GM21737 (cell line): ENCODE measurements at regions not wholly inside any gene's neighbourhood (a gene's known extent, or its start where the extent isn't known, plus 50 kb on each side); places are given as distances from the start of the nearest gene placed in this dataset.
"Not testable (repeated sequence)": the region's sequence is repeated elsewhere in the genome, so short reads cannot be mapped to it uniquely, and the experiment has no call there.

ENCODE experiments used
- ATAC-seq: cut with Tn5 transposase; IDR thresholded peaks from one replicate; pipeline ENCODE4 v1.9.1; 2021; ENCODE audit warnings: mild to moderate bottlenecking, moderate library complexity; ENCODE audit not compliant: unreplicated experiment

DNA sequence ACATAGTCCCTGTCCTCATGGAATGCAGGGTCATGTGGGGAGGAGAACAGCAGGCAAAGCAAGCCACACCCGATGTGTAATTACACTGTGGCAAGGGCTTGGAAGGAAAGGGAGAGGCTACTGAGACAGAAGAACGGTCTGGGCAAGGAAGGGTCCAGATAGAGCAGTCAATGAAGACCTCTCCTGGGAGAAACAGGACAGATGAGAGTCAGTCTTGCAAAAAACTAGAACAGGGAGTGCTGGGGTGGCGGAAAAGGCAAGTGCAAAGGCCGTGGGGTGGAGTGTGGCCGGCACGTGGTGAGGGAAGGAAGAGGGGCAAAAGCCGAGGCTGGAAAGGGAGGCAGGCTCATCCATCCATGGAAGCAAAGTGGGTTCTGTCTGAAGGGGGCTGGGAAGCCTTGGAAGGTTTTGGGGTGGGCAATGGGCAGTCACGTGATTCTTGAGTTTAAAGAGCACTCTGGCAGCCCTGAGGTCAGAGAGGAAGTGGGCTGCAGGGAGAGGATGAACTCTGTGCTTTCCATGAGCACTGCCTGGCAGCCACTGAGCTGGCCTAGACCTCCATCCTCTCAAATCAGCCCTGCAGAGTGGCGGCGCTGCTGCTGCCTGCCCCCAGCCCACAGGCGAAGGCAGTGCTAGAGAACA is 182.2 kb downstream of the INHBB start:
- ATAC-seq = no peak

DNA sequence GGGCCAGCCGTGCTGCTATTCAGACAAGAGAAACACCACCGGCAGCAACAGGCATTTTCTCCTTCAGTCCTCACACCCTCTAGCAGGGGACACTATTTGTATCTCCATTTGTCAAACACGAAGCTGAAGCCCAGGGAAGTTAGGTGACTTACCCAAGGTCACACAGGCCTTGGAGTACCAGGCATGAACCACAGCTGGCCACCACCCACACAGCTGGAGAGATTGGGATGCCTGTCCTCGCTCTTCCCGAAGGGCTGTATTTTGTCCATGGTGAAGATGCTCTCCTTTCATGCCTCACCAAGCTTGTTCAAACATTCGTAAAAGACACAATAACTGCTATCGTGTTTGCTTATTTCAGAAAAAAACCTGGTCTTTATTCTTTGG is 182.7 kb downstream of the INHBB start:
- no peak for ATAC-seq

DNA sequence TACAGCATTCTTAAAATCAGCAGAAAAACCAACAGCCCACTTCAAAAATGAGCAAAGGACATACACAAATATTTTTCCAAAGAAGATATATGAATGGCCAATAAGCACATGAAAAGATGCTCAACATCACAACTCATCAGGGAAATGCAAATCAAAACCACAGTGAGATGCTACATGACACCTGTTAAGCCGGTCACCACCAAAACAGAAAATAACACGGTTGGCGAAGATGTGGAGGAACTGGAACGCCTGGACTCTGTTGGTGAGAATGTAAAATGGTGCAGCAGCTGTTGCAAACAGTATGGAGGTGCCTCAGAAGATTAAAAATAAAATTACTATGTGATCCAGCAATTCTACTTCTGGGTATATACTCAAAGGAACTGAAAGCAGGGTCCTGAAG is 184.8 kb downstream of the INHBB start:
- ATAC-seq = no peak

DNA sequence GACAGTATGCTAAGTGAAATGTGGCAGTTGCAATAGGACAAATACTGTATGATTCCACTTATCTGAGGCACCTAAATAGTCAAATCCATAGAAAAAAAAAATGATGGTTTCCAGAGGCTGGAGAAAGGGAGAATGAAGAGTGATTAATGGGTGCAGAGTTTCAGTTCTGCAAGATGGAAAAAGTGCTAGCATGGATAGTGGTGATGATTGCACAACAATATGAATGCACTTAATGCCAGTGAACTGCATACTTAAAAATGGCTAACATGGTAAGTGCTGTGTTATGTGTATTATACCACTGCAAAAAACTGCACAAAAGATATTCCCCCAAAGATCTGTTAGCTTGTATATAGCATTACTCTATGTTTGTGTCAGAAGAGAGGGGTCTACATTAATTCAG is 185.4 kb downstream of the INHBB start:
- ATAC-seq = no peak

DNA sequence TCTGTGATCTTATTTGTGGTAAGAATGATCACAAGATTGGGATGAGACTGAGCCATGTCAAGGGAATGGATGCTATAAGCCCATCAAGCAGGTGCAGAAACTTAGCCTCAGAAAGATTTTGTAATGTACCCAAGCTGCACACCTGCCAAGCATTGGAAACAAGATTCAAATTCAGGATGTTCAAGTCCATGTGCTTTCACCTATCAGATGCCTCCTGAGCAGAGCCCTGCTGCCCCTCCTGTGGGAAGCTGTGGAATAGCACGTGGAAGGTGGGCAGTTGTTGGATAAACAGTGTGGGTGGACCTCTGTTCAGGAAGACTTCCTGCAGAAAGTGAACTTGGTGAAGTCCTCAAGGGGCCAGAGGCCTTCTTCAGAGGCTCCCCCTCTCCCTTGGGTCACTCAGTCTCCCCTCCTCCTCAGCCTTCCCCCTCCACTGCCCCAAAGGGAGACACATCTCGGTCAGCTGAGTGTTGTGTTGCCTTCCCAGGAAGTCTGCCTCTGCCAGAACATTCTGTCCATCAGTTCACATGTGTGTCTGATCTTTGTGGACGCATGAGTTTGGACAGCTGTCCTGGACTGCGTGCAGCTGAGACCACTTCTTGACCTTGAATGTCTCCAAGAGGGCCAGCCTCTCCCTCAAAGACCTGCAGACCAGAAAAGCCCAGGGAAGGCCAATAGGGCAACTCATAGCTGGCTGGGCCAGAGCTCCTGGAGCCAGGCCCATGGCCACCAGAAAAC is 186.1 kb downstream of the INHBB start:
- ATAC-seq = no peak

DNA sequence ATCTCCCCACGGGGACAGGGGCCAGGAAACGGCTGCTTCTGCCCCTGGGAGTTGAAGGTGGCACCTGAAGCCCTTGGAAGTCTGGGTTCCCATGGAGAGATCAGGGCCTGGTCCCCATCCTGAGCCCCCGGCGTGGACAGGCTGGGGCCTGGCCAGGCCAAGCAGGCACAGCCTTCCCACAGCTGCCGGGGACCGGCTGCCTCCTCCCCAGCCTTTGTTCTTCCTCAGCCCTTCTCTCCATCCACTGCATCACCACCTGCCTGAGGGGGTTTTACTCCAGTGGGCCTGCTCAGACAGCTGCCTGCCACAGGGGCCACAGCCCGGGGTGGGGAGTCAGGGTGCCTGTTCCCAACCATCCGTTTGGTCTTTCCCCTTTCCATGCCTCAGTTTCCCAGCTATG is 187.7 kb downstream of the INHBB start:
- no peak for ATAC-seq

DNA sequence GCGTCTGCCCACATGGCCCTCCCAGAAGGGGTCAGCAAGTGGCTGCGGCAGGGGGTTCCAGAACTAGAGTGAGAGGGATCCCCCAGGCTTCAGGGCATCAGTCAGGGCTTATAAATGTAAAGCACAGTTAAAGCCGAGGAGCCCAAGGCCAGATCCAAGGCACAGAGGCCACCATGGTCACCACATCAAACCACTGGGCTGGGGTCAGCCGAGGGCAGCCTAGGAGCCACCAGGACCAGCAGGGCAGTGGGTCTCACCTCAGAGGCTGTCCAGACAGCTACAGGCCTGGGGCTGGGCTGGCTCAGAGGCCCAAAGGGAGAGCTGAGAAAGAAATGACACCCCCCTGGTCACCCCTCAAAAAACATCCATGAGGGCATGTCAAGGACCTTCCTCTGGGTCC is 188.5 kb downstream of the INHBB start:
- no peak for ATAC-seq

DNA sequence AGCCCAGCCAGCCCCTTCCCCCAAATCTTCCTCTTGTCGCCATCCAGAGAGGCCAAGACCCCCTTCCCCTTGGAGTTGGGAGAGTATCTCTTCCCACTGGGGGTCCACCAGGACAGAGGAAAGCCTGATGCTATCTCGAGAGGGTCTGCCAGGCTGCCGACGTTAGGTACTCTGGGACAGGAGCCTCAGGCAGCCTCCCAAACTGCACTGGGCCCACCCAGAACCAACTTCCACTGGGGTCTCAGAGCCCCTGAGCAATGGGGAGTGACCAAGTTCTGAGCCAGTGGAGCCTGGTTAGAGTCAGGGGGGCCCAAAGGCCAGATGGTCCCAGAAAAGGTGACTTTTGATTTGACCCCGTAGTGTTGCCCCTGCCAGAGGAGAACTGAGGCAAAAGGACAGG is 189.1 kb downstream of the INHBB start:
- ATAC-seq = no peak

DNA sequence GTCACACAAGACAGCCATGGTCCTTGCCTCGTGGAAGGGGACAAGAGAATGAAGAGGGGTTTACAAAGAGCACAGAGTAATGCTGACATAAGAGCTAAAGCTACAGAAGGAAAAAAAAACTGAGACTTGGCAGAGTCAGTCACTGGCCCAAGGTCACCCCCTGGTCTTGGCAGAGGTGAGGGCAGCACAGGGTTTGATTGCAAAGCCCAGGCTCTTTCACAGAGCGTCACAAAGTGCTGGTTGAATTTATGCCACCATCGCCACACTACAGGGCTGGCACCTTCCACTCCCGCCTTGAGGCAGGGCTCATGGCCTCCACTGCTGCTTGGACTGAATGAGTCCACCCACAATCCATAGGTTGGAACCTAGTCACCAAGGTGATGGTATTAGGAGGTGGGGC is 190.2 kb downstream of the INHBB start:
- no peak for ATAC-seq

DNA sequence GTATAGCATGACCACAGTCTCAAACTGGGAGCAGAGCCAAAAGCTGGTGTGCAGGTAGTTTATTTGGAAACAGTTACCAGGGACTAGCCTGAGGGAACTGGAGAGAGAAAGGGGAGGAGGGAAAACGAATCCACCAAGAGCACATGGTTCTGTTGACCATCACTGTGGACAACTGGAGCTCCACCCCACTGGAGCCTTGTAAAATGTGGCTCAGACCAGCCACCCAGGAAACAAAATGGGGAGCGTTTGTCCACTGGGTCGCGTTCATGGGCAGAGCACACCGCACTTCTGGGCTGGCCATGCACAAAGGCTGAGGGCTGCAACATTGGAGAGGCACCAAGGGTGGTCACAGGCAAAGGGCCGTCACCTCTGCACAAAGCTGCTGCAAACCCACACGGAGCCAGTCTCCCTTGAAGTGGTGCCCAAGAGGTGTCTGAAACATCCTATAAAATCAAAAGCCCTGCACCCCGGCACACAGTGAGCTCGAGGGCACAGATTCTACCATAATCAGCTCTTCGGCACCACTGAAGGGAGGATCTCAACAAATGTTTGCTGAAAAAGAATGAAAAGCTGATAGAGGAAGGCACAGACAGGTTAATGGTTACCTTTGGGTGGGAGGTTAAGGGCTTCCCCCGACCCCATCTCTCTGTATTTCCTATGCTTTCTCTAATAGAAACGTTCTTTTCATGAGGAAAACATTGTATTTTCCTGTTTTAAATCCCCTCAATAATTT is 192.9 kb downstream of the INHBB start:
- no peak for ATAC-seq

DNA sequence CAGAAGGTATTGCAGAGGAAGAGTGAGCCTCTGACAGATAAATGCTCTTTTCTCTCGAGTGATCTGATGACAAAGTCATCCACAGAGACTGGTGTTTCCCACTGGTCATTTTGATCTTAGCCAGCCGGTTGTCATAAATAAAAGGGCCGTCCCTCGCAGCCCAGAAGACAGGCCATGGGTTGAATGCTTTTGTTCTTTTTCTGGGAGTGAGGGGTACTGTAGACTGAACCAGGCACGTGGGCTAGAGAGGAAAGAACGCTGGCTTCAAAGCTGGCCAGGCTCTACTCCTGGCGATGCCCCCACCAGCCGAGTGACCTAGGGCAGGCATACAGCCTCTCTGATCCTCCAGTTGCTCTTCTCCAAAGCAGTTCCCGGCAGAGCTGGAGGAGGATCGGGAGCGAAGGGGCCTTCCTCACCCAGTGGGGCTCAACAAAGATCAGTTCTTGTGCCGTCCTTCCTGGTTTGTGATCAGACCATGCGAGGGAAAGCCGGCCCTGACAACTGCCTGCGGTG is 193.5 kb downstream of the INHBB start:
- no peak for ATAC-seq

DNA sequence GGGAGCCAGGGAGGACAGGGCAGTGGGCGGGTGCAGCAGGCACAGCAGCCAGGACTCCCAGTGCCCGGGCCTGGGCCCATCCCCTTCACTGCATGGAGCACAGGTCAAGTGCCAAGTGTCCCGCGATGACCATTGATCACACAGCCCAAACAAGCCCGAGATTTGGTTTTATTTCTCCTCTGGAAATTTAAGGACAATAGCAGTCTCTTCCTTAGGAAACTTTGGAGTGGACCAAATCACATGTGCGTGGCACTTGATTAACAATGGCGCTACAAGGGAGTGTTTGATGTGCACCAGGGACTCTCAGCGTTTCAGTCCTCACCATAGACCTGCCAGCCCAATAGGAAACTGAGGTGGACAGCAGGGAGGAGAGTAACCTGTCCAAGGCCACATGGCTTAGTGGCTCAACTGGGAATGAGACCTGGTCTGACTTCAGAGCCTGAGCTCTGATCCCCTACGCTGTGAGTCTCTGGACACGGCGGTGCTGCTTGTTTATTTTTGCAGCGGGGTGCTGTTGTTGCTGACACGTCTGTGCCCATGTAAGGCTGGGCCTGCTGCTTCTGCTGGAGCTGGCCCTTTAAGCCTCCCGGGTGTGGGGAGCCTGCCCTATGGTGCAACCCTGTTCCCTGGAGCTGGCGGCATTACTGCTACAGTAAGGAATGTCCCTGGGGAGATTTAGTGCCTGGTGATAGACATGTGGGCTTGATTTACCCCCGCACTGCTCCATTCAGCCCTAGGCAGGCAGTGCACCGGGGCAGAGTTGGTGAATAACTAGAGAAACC is 194.2 kb downstream of the INHBB start:
- ATAC-seq = no peak

DNA sequence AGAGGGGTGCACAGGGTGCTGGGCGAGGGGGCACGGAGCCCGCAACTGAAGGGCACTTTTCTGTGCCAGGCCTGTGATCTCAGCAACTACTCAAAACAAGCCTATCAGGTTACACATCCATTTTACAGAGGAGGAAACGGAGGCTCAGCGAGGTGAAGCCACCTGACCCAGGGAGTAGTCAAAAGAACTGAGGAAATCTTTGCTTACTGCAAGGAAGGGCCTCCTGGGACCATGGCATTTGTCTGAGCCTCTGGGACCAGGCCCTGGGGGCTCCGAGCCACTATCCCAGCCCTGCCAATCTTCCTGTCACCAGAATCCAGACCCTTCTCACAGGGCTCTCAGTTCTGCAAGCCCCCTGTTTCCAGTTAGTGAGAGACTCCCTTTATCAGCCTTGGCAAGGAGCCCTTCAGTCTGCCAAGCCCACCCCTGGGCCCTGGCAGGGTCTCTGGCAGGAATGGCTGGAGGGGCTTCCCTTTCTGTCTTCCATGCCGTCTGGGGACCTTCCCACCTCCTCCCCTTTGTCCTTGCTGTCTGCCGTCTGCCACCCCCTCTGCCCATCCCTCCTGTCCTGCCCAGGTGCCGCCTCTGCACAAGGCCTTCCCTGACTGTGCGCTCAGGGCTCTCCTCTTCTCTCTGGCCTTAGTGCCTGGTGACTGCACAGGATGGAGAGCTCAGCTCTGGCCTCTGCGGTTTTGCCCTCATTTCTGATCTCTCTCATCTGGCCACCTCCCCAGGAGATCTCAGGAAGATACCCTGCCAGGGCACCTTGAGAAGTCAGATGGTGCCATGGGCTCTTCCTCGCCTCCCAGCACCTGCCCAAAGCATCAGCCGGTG is 194.7 kb upstream of the GLI2 start:
- ATAC-seq = no peak

DNA sequence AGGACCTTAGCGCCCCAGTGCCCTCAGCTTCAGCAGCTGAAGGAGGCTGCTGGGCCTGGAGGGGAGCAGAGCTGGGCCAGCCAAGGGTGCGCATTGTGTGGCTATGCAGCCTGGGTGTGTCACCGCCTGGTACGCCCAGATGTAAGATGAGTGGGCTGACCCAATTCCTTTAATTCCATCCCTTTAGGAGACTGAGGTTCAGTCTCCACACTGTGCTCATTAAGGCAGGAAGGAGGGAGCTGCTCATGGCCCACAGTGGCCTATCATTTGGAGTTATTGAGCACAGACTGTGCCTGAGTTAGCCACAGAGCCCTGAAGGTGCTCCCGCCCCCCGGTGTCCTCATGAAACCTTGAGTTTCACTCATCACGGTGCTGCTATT is 194.1 kb upstream of the GLI2 start:
- ATAC-seq = no peak

DNA sequence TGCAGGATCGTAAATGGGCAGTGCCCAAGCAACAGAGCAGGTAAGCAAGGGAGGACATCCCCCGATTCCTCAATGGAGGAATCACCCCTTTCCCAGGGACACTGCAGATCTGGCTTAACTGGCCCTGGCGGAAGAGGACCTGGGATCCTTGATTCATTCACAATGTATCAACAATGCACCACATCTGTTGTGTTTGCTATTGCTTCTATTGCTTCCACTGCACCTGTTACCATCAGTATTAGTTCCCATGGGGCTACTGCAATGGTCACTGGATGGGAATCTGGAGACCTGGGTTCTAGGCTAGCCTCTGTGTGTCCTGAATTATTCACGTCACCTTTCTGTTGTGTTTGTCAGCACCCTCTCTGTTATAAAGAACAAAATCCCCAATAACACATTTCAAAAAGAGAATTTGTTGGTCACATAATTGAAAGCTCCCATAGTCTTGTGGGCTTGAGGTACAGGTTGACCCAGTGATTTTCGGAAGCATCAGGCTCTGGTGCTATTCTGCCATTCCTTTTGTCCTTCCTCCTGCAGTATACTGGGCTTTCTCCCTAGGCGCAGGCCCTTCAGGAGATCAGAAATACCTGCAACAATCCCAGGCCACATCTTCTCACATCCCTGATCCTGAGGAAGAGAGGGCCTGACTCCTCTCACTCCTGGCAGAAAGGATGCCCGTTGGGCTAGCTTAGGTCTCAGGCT is 193.5 kb upstream of the GLI2 start:
- ATAC-seq = no peak

DNA sequence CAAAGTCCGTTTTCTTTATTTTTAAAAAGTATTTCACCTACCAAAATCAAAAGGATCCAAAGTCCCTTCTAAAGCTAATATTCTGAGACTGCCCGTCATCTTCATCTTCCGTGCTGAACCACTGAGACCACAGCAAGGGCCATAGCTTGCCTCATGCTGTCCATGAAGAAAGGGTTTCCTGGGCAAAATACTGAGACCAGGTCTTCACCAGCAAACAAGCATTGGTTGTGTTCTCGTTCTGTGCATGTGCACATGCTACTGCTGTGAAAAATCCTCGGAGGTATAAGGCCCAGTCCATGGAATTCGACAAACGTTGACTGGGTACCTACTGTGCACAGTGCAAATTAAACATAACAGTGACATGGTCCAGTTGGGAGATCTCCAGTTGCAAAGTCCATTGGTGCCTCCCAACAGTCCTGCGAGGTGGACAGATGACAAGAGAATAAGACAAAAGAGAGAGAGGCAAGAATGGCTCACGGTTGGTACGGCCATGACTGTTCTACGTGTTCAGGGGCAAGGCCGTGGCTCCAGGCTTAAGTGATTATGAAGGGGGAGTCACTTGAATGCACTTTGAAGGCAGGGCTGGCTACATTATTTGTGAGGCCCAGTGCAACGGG is 192.6 kb upstream of the GLI2 start:
- no peak for ATAC-seq

DNA sequence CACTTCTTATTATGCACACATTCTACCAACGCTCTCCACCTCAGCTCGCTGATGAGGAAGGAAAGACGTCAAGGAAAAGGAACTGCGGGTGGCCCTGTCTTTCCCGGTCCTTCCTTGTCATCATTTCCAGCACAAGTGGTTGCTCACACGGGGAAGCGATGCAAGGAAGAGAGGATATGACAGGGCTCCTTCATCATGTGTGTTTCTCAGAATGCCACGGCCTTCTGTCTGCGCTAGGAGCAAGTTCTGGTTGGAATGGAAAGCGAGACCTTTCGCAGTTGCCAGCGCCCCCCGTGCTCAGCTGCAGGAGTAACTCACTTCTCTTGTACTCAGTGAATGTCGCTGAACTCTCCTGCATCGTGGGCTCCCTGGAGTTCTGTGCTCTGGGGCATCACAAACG is 191.8 kb upstream of the GLI2 start:
- no peak for ATAC-seq

DNA sequence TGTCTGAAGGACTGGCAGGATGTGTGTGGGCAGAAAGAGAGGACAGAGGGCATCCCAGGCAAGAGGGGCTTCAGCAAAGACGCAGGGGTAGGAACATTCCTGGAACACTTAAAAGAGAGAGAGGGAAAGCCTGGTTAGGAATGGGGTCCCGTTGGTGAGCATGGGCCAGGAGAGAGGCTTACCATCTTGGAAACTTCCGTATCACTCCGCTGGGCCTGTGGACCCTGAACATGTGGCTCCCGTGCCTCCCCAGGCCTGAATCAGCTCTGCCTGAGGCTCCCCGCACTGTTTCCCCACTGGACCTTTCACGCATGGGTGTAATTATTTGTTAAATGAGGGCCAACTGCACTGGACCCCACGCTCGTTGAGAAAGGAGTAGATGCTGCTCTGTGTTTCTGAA is 191.1 kb upstream of the GLI2 start:
- no peak for ATAC-seq

DNA sequence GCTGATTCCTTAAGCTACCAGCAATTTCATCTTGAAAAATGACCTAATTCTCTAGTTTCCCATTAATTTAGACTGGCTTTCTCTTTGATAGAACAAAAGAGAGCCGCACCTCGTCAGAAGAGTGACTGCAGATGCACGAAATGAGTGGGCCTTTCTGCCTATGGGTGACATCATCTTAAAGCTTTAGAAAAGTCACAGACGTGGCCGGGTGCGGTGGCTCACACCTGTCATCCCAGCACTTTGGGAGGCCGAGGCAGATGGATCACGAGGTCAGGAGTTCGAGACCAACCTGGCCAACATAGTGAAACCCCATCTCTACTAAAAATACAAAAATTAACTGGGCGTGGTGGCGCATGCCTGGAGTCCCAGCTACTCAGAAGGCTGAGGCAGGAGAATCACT is 190.7 kb upstream of the GLI2 start:
- not testable (repeated sequence) for ATAC-seq
